Fibroblast of pulmonary artery (primary cell): ENCODE measurements at regions not wholly inside any gene's neighbourhood (a gene's known extent, or its start where the extent isn't known, plus 50 kb on each side); places are given as distances from the start of the nearest gene placed in this dataset.

Experiments
- DNase-seq: peaks from one replicate; pipeline ENCODE4 v3.0.0-alpha.2; 2010; ENCODE audit warnings: low read depth
- H3K4me3 ChIP-seq: replicated peaks from 2 replicates; pipeline ENCODE4 v1.5.1; 2011; ENCODE audit warnings: low read depth, mild to moderate bottlenecking, control low read depth, low read length, moderate library complexity
- TF ChIP-seq, protein P1 (sequence below): IDR thresholded peaks from 2 replicates; pipeline ENCODE4 v1.5.1; 2011; ENCODE audit warnings: mild to moderate bottlenecking, control low read depth, low read length, inconsistent platforms; ENCODE audit errors: missing control alignments

DNA sequence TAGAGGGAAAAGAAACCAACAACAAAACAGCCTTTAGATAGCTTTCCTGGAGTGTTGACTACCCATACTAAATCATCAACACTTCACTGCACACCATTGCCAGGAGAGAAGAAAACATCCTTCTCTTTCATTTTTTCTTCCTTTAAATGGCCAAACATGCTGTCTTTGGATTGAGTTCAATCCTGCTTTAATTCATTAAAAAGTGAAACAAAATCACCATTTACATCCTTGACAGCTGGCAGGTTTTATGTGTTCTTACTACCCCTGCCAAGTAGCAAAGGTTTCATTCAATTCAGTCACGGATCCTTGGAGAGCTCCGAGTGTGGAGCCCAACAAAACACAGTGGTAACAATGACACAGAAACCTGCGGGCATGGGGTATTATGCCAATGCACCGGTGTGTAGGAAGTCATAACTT, 568.3 kb downstream of the ANKRD50 start:
- DNase-seq = no peak
- TF ChIP-seq, protein P1, sequence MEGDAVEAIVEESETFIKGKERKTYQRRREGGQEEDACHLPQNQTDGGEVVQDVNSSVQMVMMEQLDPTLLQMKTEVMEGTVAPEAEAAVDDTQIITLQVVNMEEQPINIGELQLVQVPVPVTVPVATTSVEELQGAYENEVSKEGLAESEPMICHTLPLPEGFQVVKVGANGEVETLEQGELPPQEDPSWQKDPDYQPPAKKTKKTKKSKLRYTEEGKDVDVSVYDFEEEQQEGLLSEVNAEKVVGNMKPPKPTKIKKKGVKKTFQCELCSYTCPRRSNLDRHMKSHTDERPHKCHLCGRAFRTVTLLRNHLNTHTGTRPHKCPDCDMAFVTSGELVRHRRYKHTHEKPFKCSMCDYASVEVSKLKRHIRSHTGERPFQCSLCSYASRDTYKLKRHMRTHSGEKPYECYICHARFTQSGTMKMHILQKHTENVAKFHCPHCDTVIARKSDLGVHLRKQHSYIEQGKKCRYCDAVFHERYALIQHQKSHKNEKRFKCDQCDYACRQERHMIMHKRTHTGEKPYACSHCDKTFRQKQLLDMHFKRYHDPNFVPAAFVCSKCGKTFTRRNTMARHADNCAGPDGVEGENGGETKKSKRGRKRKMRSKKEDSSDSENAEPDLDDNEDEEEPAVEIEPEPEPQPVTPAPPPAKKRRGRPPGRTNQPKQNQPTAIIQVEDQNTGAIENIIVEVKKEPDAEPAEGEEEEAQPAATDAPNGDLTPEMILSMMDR = no peak
- H3K4me3 ChIP-seq = no peak overlapping the region

- H3K4me3 ChIP-seq = no peak overlapping the region
- DNase-seq = peak; percentile 29
Observed at GRCh38 chr4:124146068-124146467, 566.5 kb downstream of the ANKRD50 start.

GRCh38 chr4:124151031-124151430, 561.5 kb downstream of the ANKRD50 start:
- no peak overlapping the region for H3K4me3 ChIP-seq
- no peak for DNase-seq
- TF ChIP-seq, protein P1 = no peak

More at GRCh38 chr4:124146068-124146467, 566.5 kb downstream of the ANKRD50 start:
- TF ChIP-seq, protein P1 = no peak

DNA sequence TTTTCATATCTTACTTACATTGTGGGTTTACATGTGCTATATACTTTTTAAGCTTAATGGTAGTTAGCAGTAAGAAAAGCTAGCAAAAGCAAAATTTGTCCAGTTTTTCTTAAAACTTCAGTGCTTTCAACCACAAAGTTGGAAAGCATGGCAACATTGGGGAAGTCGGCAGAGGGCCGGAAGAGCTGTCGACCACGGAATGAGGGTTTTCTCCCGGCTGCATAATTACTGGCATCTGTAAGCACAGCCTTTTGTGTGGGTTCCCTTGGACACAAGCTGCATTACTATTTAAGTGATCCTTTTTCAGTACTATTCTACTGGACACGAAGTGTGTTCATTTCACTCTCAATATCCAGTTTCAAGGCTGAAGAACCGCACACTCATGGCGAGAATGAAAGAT, 560.4 kb downstream of the ANKRD50 start:
- no peak for DNase-seq
- TF ChIP-seq, protein P1 = no peak
- H3K4me3 ChIP-seq = no peak overlapping the region

- TF ChIP-seq, protein P1 = no peak
- H3K4me3 ChIP-seq = no peak overlapping the region
- DNase-seq = no peak
Observed at GRCh38 chr4:124155239-124155638, 557.3 kb downstream of the ANKRD50 start.

GRCh38 chr4:124157396-124158083, 555.0 kb downstream of the ANKRD50 start:
- H3K4me3 ChIP-seq = no peak overlapping the region
- no peak for DNase-seq
- TF ChIP-seq, protein P1 = no peak

DNA sequence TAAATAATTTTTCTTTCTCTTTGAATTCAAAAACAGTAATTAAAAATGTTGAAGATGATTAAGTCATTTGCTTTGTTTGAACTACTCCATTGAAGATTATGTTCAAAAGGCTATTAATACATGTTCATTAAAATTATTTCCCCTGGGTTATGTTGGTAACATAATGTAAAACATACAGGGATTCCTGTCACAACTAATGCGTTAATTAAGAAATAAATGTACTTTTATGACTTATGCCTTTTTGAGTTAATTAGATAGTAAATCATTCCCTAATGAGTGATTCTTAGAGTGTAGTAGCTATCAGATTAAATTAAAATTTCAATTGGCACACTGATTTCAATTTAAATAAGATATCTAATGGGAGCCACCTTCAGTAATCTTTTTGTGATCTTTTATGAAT, 549.1 kb downstream of the ANKRD50 start:
- no peak overlapping the region for H3K4me3 ChIP-seq
- TF ChIP-seq, protein P1 = no peak
- DNase-seq = no peak
